GM12878 (cell line): ENCODE measurements at regions not wholly inside any gene's neighbourhood (a gene's known extent, or its start where the extent isn't known, plus 50 kb on each side); places are given as distances from the start of the nearest gene placed in this dataset.

ENCODE experiments used
- ATAC-seq: fragments of 200-7000 bp; cut with Tn5 transposase; 3 replicates; pipeline ENCODE4 v1.9.1; 2020; ENCODE audit warnings: mild to moderate bottlenecking, moderate library complexity
- BruUV-seq: library from RNA; stranded (reverse); fragments of 400-500 nt; replicated peaks from 2 replicates; lab custom pipeline; 2021; lab: Mats Ljungman, UMichigan
- CTCF ChIA-PET: fragments of 300-600 bp; sonication (Branson Sonifier 250); formaldehyde crosslinking; extraction: SDS; loops from one replicate; lab custom pipeline; 2021; ENCODE audit warnings: inconsistent platforms; lab: Yijun Ruan, JAX
- POLR2A ChIA-PET: fragments of 350-600 bp; formaldehyde crosslinking; extraction: SDS; loops from one replicate; lab custom pipeline; 2021; ENCODE audit warnings: inconsistent platforms; lab: Charles Lee
- RAD21 ChIA-PET: fragments of 300-600 bp; sonication (Branson Sonifier 250); formaldehyde crosslinking; loops from one replicate; lab custom pipeline; 2023; ENCODE audit warnings: antibody characterized with exemption; ENCODE audit not compliant: unreplicated experiment; lab: Charles Lee
- SMC1A ChIA-PET: fragments of 300-600 bp; sonication (Branson Sonifier 250); formaldehyde crosslinking; loops from one replicate; lab custom pipeline; 2023; ENCODE audit not compliant: unreplicated experiment, uncharacterized antibody; lab: Charles Lee
- DNase-seq: peaks from one replicate; pipeline ENCODE4 v3.0.0-alpha.2; 2011; ENCODE audit warnings: low read depth, low spot score
- FAIRE-seq: peaks from 3 replicates; lab custom pipeline; 2011; peaks lifted over from hg19 to GRCh38; lab: Jason Lieb, UNC
- H2AFZ ChIP-seq: 2 replicates; pipeline ENCODE4 v1.6.0; 2011; ENCODE audit warnings: low read depth, low read length, control low read depth; ENCODE audit not compliant: control insufficient read depth
- H3K27ac ChIP-seq: 2 replicates; pipeline ENCODE4 v1.5.1; 2011; ENCODE audit warnings: control low read depth; ENCODE audit not compliant: control insufficient read depth, insufficient read depth
- H3K27me3 ChIP-seq, 2 experiments: replicated peaks in 1 of 2; 2 replicates each; pipeline versions ENCODE4 v1.6.0 to v1.6.1; 2011; ENCODE audit warnings: low read length in 1 of 2; ENCODE audit not compliant: control insufficient read depth in 2 of 2, insufficient read depth in 2 of 2
- H3K36me3 ChIP-seq, 2 experiments: 2 replicates each; pipeline ENCODE4 v1.5.1; 2011; ENCODE audit warnings: low read length in 1 of 2; ENCODE audit not compliant: control insufficient read depth in 2 of 2, insufficient read depth in 2 of 2
- H3K4me1 ChIP-seq: 2 replicates; pipeline ENCODE4 v1.6.1; 2011; ENCODE audit warnings: mild to moderate bottlenecking, low read length, moderate library complexity, mixed read lengths; ENCODE audit not compliant: control insufficient read depth, insufficient read depth
- H3K4me2 ChIP-seq: 2 replicates; pipeline ENCODE4 v1.6.0; 2011; ENCODE audit warnings: control low read depth; ENCODE audit not compliant: control insufficient read depth, insufficient read depth
- H3K4me3 ChIP-seq: fragments of 200-600 bp; sonication (generic); 2 replicates; pipeline ENCODE4 v1.5.1; 2016
- H3K79me2 ChIP-seq: 2 replicates; pipeline ENCODE4 v1.6.0; 2011; ENCODE audit warnings: low read length; ENCODE audit not compliant: control insufficient read depth, insufficient read depth
- H3K9ac ChIP-seq: 2 replicates; pipeline ENCODE4 v1.8.0; 2011; ENCODE audit warnings: low read length, control low read depth, mixed read lengths; ENCODE audit not compliant: control insufficient read depth, insufficient read depth
- H3K9me3 ChIP-seq: replicated peaks from 3 replicates; pipeline ENCODE4 v1.5.1; 2011; ENCODE audit warnings: mild to moderate bottlenecking, low read length; ENCODE audit not compliant: control insufficient read depth, insufficient read depth
- H4K20me1 ChIP-seq: 2 replicates; pipeline ENCODE4 v1.6.0; 2011; ENCODE audit not compliant: control insufficient read depth, insufficient read depth
- CEBPB ChIP-seq, 2 experiments: fragments of 150-350 bp in 1 of 2; IDR thresholded peaks; 2 replicates each; pipeline ENCODE4 v1.6.1; 2012 to 2014; ENCODE audit warnings: low read depth in 2 of 2, low read length in 2 of 2, borderline replicate concordance in 1 of 2, inconsistent platforms in 1 of 2
- ETV6 ChIP-seq, 2 experiments: fragments of 450-650 bp in 1 of 2; IDR thresholded peaks in 1 of 2; conservative IDR thresholded peaks in 1 of 2; 2 replicates each; pipeline ENCODE4 v1.6.1; 2014; ENCODE audit warnings: antibody characterized with exemption in 1 of 2, borderline replicate concordance in 1 of 2, low read depth in 1 of 2, mild to moderate bottlenecking in 1 of 2, moderate library complexity in 1 of 2
- NFYB ChIP-seq: IDR thresholded peaks from 2 replicates; pipeline ENCODE4 v1.6.1; 2011; ENCODE audit warnings: low read depth, mild to moderate bottlenecking, low read length, improper control_type of control experiment, moderate library complexity; ENCODE audit not compliant: insufficient read depth
- ZBED1 ChIP-seq: IDR thresholded peaks from 2 replicates; pipeline ENCODE4 v1.6.1; 2016; ENCODE audit warnings: borderline replicate concordance
- WGBS: methylation state at CpG from one replicate; pipeline ENCODE4 v1.1.6; 2016; ENCODE audit warnings: low lambda C conversion rate; ENCODE audit not compliant: insufficient replicate concordance, insufficient coverage; ENCODE audit errors: missing lambda C conversion rate; 5-methylcytosine and 5-hydroxymethylcytosine counted together
- in situ Hi-C: fragments of 300-500 bp; cut with MboI; formaldehyde crosslinking; loops from 9 replicates; pipeline ENCODE4 v1.14.3; 2018; ENCODE audit warnings: mixed read lengths
- intact Hi-C: fragments of 100-400 bp; cut with micrococcal nuclease; formaldehyde crosslinking; loops from one replicate; pipeline ENCODE4 v1.14.2; 2022; ENCODE audit not compliant: unreplicated experiment
- TF ChIP-seq, protein P1 (sequence below): IDR thresholded peaks from 2 replicates; pipeline ENCODE4 v1.6.1; 2011; ENCODE audit warnings: borderline replicate concordance, low read depth, mild to moderate bottlenecking, moderate library complexity, low read length; ENCODE audit not compliant: insufficient read depth, poor library complexity, severe bottlenecking

DNA sequence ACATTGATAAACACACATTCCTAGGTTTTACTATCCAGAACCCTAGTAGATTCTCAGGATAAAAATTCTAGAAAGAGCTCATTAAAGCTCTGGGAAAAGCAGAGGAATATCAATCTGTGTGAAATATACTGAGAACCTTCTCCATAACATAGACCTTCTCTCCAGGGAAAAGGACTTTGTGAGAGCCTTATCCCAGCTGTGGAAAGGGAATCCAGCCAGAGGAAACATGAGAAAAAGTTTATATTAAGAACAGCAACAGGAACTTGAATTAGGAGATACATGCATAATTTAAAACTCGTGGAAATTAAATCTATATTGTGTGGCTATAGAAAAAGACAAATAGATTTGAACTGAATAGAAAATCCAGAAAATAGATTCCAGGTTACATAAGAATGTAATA lies 1639.9 kb downstream of the EFNB2 start:
- WGBS, result 0% methylated on average over 1 of the region's 1 CpG
- FAIRE-seq, result no peak
- Histone ChIP-seq H3K4me1 (no peaks in the 10 kb centered on the region), H3K4me2 (no peak overlapping the region), H3K9me3 (no peaks in the 10 kb centered on the region), H3K4me3 (no peak overlapping the region), H4K20me1 (no peaks in the 10 kb centered on the region), H3K36me3 (no peaks in the 10 kb centered on the region), H3K27me3 (no peaks in the 10 kb centered on the region), H3K27ac (no peak overlapping the region), H3K9ac (no peak overlapping the region), H3K79me2 (no peaks in the 10 kb centered on the region)
- no peak for ATAC-seq
- no TSS peak for BruUV-seq
- ChIA-PET RAD21 (no interaction called here), CTCF (no interaction called here), POLR2A (no interaction called here), SMC1A (no interaction called here)
- intact Hi-C loops (no loop called here), in situ Hi-C loops (no loop called here)
- DNase-seq, result no peak
- TF ChIP-seq, protein P1, sequence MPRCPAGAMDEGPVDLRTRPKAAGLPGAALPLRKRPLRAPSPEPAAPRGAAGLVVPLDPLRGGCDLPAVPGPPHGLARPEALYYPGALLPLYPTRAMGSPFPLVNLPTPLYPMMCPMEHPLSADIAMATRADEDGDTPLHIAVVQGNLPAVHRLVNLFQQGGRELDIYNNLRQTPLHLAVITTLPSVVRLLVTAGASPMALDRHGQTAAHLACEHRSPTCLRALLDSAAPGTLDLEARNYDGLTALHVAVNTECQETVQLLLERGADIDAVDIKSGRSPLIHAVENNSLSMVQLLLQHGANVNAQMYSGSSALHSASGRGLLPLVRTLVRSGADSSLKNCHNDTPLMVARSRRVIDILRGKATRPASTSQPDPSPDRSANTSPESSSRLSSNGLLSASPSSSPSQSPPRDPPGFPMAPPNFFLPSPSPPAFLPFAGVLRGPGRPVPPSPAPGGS, result no peak
- TF ChIP-seq ZBED1, result no peak
- TF ChIP-seq ETV6 (conservative IDR thresholded peaks at IDR 0.05 in 1 of 2, IDR thresholded peaks at IDR 0.05 in 1 of 2; ENCODE audit: borderline replicate concordance in 1 of 2, low read depth in 1 of 2), result no peak
- no peak for TF ChIP-seq CEBPB (IDR thresholded peaks at IDR 0.05; ENCODE audit: borderline replicate concordance in 1 of 2, low read depth in 2 of 2, low read length in 2 of 2)
- no peak for TF ChIP-seq NFYB
- TF ChIP-seq, all 136 proteins: peak for 0
- H2AFZ ChIP-seq, result no peak overlapping the region
